K562 (cell line): ENCODE measurements at regions not wholly inside any gene's neighbourhood (a gene's known extent, or its start where the extent isn't known, plus 50 kb on each side); places are given as distances from the start of the nearest gene placed in this dataset.

Experiments
- DDX20 ChIP-seq: fragments of 450-650 bp; IDR thresholded peaks from 2 replicates; pipeline ENCODE4 v1.6.1; 2016; ENCODE audit warnings: missing genetic modification characterization, low read depth, mild to moderate bottlenecking, missing compliant biosample characterization, moderate library complexity
- GTF2A2 ChIP-seq: IDR thresholded peaks from 2 replicates; pipeline ENCODE4 v1.6.1; 2016; ENCODE audit warnings: mild to moderate bottlenecking, missing genetic modification characterization, missing compliant biosample characterization
- KAT2B ChIP-seq: IDR thresholded peaks from one replicate; pipeline ENCODE4 v1.6.1; 2012; ENCODE audit warnings: low read depth, mild to moderate bottlenecking, control low read depth, inconsistent platforms, low read length, moderate library complexity
- MYNN ChIP-seq, 2 experiments: sonication (generic); formaldehyde crosslinking in 1 of 2; IDR thresholded peaks; 2 replicates each; pipeline versions ENCODE4 v1.5.0 to v1.6.1; 2016 to 2020; ENCODE audit warnings: antibody characterized with exemption in 1 of 2, missing genetic modification reagents in 1 of 2
- PTRF ChIP-seq: fragments of 450-650 bp; IDR thresholded peaks from 2 replicates; pipeline ENCODE4 v1.6.1; 2016; ENCODE audit warnings: mild to moderate bottlenecking, missing genetic modification characterization, missing compliant biosample characterization
- SAFB2 ChIP-seq: fragments of 200-400 bp; formaldehyde crosslinking; IDR thresholded peaks from 2 replicates; pipeline ENCODE4 v1.6.1; 2018; ENCODE audit warnings: borderline replicate concordance, low read length, low read depth, moderate library complexity; ENCODE audit not compliant: severe bottlenecking
- SRSF3 ChIP-seq: fragments of 200-400 bp; formaldehyde crosslinking; IDR thresholded peaks from 2 replicates; pipeline ENCODE4 v1.6.1; 2016; ENCODE audit warnings: mild to moderate bottlenecking, low read length, moderate library complexity; ENCODE audit not compliant: insufficient read depth
- TF ChIP-seq, protein P1 (sequence below): fragments of 450-650 bp; conservative IDR thresholded peaks from 2 replicates; pipeline ENCODE4 v1.6.1; 2016; ENCODE audit warnings: missing genetic modification characterization, low read depth, mild to moderate bottlenecking, control low read depth, missing compliant biosample characterization
- TF ChIP-seq, protein P2 (sequence below): fragments of 250-450 bp; sonication (Bioruptor Pico); IDR thresholded peaks from 2 replicates; pipeline ENCODE4 v1.4.0; 2020; ENCODE audit warnings: borderline replicate concordance
- TF ChIP-seq, protein P3 (sequence below): fragments of 450-650 bp; formaldehyde crosslinking; IDR thresholded peaks from 2 replicates; pipeline ENCODE4 v1.4.0; 2022; ENCODE audit warnings: mild to moderate bottlenecking, moderate library complexity

DNA sequence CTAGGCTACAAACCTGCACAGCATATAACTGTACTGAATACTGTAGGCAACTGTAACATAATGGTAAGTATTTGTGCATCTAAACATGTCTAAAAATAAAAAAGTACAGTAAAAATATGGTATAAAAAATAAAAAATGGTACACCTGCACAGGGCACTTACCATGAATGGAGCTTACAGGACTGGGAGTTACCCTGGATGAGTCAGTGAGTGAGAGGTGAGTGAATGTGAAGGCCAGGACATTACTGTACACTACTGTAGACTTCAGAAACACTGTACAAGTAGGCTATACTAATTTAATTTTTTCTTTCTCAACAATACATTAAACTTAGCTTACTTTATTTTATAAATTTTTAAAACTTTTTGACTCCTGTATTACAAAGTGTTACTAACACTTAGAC lies 265.3 kb downstream of the KLF13 start (continued):
- TF ChIP-seq, protein P1, sequence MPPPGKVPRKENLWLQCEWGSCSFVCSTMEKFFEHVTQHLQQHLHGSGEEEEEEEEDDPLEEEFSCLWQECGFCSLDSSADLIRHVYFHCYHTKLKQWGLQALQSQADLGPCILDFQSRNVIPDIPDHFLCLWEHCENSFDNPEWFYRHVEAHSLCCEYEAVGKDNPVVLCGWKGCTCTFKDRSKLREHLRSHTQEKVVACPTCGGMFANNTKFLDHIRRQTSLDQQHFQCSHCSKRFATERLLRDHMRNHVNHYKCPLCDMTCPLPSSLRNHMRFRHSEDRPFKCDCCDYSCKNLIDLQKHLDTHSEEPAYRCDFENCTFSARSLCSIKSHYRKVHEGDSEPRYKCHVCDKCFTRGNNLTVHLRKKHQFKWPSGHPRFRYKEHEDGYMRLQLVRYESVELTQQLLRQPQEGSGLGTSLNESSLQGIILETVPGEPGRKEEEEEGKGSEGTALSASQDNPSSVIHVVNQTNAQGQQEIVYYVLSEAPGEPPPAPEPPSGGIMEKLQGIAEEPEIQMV (tag): no peak
- no peak for TF ChIP-seq GTF2A2 (tag)
- TF ChIP-seq, protein P2, sequence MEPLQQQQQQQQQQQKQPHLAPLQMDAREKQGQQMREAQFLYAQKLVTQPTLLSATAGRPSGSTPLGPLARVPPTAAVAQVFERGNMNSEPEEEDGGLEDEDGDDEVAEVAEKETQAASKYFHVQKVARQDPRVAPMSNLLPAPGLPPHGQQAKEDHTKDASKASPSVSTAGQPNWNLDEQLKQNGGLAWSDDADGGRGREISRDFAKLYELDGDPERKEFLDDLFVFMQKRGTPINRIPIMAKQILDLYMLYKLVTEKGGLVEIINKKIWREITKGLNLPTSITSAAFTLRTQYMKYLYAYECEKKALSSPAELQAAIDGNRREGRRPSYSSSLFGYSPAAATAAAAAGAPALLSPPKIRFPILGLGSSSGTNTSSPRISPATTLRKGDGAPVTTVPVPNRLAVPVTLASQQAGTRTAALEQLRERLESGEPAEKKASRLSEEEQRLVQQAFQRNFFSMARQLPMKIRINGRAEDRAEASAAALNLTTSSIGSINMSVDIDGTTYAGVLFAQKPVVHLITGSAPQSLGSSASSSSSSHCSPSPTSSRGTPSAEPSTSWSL: no peak
- TF ChIP-seq PTRF (tag): no peak
- TF ChIP-seq DDX20 (tag): no peak
- no peak for TF ChIP-seq MYNN (IDR thresholded peaks at IDR 0.05)
- TF ChIP-seq MYNN (CRISPR knock-in tag; IDR thresholded peaks at IDR 0.05): no peak
- no peak for TF ChIP-seq SAFB2
- TF ChIP-seq, protein P3, sequence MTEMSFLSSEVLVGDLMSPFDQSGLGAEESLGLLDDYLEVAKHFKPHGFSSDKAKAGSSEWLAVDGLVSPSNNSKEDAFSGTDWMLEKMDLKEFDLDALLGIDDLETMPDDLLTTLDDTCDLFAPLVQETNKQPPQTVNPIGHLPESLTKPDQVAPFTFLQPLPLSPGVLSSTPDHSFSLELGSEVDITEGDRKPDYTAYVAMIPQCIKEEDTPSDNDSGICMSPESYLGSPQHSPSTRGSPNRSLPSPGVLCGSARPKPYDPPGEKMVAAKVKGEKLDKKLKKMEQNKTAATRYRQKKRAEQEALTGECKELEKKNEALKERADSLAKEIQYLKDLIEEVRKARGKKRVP (CRISPR knock-in tag): no peak
- TF ChIP-seq SRSF3: no peak
- TF ChIP-seq KAT2B: no peak
